ENCODE measurements at regions not wholly inside any gene's neighbourhood (a gene's known extent, or its start where the extent isn't known, plus 50 kb on each side); places are given as distances from the start of the nearest gene placed in this dataset.

DNA sequence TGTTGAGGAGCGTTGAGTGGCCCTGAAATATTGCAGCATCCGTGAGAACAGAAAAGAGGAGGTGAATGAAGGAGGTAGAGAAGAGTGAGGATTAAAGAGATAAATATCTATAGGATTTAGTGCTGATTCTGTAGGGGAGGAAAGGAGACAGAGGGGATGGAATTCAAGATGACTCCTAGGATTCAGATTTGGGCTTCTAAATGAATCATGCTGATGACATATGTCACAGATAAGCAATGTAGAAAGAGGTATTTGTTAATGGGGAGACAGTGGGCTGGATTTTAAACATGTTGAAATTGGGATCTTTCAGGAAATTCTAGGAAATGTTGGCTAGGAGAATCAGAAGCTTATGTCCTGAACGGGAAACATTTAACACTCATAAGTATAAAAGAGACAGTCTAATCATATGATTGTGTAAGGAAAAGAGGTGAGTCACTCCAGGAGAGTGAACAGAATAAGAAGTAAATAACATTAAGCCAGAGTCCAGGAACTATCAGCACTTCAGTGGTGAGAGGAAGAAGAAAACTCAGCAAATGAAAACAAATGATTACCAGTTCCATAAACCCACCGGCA lies 58.1 kb upstream of the DIO2 start:
- TF ChIP-seq CTCF (IDR thresholded peaks at IDR 0.05 in 4 of 5, conservative IDR thresholded peaks at IDR 0.05 in 1 of 5) (no peak), POLR2A (IDR thresholded peaks at IDR 0.05) (no peak)
